Dedifferentiated amniotic fluid mesenchymal stem cell (primary cell): ENCODE measurements at regions not wholly inside any gene's neighbourhood (a gene's known extent, or its start where the extent isn't known, plus 50 kb on each side); places are given as distances from the start of the nearest gene placed in this dataset.
"Not testable (repeated sequence)": the region's sequence is repeated elsewhere in the genome, so short reads cannot be mapped to it uniquely, and the experiment has no call there.

Experiments used
- DNase-seq: peaks from one replicate; pipeline ENCODE4 v3.0.0-alpha.2; 2016; ENCODE audit errors: extremely low spot score

- DNase-seq, result no peak
These were observed 470.6 kb downstream of the PRDM9 start for GRCh38 chr5:23977997-23978396.

DNA sequence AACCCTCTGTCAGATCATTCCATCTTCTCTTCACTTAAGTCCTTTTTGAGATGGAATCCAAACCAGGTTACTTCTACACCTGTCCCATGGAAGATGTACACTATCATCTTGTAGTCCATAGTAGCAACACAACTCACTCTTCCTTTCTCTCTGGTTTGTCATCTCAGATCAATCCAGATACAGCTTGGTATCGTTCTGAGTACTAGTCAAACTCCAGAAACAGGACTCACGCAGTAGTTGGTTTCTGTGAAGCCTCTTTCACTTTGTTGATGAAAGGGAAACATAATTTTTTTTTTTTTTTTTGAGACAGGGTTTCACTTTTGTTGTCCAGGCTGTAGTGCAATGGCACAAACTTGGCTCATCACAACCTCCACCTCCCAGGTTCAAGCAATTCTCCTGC, 484.0 kb downstream of the PRDM9 start:
- no peak for DNase-seq

- DNase-seq, result no peak
These were observed 487.4 kb downstream of the PRDM9 start for GRCh38 chr5:23994581-23995370.

- DNase-seq, result no peak
These were observed 489.1 kb downstream of the PRDM9 start for GRCh38 chr5:23996525-23996924.

GRCh38 chr5:24005384-24005783, 498.0 kb downstream of the PRDM9 start:
- no peak for DNase-seq

DNA sequence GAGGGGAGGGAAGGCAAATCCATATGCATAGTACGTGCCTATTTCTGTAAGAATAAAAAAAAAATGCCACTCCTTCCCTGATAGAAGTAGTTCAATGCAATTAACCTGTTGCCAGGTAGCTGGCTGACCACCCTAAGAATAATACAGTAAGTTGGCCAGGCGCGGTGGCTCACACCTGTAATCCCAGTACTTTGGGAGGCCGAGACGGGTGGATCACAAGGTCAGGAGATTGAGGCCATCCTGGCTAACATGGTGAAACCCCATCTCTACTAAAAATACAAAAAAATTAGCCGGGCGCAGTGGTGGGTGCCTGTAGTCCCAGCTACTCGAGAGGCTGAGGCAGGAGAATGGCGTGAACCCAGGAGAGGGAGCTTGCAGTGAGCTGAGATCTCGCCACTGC, 510.3 kb downstream of the PRDM9 start:
- DNase-seq, result not testable (repeated sequence)

- DNase-seq, result no peak
These were observed 518.9 kb downstream of the PRDM9 start for GRCh38 chr5:24026288-24026687.

- no peak for DNase-seq
These were observed 535.3 kb downstream of the PRDM9 start for GRCh38 chr5:24042688-24043087.

DNA sequence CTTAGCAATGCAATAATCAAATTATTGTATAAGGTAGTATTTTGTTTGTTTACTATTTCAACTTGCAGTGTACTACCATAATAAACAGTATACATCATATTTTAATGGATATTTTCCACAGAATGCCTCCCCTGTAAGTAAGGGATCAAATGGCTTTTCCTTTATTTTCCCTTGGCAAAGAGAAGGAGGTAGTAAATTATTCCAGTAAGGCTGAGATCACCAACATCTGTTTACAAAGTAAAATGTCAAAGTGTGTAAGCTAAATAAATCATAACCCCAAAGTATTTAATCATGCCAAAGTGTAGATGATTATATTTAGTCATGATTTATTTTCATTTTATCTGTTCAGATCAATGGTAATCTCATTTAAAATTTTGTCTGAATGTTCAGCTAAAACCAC, 537.6 kb downstream of the PRDM9 start:
- no peak for DNase-seq

DNA sequence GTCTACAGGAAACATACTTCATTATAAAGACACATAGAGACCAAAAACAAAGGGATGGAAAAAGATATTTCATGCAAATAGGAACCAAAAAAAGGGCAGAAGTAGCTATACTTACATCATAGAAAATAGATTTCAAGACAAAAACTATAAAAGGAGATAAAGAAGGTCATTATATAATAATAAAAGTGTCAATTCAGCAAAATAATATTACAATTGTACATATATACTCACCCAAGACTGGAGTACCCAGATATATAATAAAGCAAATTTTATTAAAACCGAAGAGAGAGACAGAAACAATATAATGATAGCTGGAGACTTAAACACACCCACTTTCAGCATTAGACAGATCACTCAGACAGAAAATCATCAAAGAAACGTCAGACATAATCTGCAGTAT, 546.3 kb downstream of the PRDM9 start:
- DNase-seq, result no peak

DNA sequence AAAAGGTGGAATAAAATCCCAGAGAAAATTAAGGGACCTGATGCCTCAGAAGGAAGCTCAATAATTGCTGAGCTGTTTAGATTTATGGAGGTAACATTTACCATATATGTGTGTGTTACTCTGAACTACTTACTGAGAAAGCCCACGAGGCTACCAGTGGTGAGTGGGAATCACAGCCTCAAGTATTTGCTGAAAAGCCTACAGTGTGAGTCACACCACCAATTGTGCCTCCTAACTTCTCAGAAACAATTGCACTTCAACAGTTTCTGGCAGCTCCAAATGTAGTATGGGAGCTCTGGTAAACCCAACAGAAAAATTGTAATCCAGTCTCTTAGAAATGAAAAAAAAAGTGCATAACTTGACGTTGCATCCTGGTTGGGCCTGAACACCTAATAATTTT, 551.6 kb downstream of the PRDM9 start:
- DNase-seq, result no peak

DNA sequence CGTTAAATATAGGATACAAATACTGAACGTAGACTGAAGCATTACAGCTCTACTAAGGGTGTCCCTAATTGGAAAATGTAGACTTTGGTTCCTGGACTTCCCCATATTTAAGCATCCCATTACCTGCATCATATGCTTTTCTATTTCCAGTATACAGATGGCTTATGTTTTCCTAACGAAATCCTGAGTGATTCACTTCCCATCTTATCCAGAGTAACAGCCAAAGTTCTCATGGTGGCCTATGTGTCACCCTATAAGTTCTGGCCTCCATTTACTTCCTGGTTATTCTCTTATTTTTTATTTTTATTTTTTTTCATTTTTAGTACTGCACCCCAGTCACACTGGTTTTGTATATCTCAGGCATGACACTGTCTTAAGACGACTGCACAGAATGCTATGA, 552.3 kb downstream of the PRDM9 start:
- no peak for DNase-seq

GRCh38 chr5:24065779-24066178, 558.4 kb downstream of the PRDM9 start:
- DNase-seq, result no peak

DNA sequence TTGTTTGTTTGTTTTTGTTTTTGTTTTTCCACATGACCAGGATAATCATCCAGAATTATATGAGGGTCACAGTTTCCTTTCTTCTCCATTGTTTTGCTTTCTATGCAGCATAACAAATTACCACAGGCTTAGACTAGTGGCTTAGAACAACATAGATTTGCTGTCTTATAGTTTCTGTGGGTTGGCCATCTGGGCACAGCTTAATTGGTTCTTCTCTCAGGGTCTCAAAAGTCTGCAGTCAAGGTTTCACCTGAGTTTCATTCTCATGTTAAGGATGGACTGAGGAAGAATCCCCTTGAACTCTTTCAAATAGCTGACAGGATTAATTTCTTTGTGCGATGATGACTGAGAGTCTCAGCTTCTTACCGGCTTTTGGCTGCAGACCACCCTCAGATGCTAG, 559.8 kb downstream of the PRDM9 start:
- no peak for DNase-seq

DNA sequence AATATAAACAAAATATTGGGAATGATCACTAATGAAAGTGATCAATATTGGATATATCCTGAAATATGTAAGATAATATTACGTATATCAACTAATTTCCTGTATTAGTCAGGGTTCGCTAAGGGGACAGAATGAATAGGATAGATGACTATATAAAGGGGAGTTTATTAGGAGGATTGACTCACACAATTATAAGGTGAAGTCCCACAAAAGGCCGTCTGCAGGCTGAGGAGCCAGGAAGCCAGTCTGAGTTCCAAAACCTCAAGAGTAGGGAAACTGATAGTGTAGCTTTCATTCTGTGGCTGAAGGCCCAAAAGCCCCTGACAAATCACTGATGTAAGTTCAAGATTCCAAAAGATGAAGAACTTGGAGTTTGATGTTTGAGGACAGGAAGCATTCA, 561.1 kb downstream of the PRDM9 start:
- DNase-seq, result no peak

DNA sequence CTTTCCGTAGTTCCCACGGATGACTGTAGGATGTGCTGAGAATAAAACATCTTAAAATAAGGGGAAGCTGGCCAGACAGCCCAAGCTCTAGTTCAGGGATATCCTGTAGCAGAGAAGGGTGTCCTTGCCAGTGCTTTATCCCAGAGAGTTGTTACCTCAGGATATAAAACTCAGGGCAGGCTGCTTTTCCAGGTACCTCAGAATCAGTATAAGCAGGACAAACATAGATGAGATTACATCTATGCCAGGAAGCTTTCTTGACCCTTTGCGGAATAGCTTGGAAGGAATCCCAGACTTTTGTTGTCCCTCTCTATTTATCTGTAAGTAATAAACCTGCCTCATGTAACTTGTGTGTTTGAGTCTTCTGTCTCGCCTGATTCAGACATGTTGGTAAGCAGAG, 565.7 kb downstream of the PRDM9 start:
- DNase-seq, result no peak

DNA sequence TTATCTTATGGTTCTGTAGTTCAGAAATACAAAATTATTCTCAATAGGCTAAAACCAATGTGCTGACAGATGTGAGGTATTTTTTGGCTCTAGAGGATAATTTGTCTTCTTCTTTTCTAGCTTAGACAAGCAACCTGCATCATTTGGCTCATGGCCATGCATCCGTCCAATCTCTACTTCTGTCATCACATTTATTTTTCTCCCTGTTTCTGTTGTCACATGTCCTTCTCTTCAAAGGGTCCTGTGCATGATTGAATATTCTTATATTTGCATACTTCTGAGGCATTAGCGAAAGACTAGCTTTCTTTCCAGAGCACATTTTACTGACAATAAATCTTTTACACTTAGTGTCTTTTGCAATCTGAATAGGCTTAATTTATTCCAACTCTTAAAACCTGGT, 564.7 kb downstream of the CDH10 start:
- DNase-seq, result no peak

DNA sequence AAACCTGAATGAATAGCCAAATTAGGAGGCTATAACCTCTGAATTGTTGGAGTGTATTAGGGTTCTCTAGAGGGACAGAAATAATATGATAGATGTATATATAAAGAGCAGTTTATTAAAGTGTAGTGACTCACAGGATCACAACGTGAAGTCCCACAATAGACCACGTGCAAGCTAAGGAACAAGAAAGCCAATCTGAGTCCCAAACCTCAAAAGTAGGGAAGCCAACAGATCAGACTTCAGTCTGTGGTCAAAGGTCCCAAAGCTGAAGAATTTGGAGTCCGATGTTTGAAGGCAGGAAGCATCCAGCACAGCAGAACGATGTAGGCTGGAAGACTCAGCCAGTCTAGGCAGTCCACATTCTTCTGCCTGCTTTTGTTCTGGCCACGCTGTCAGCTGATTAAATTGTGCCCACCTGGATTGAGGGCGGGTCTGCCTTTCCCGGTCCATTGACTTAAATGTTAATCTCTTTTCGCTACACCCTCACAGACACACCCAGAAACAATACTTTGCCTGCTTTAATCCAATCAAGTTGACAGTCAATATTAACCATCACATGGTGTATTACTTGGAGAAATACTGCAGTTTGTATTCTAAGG, 550.6 kb downstream of the CDH10 start:
- no peak for DNase-seq

DNA sequence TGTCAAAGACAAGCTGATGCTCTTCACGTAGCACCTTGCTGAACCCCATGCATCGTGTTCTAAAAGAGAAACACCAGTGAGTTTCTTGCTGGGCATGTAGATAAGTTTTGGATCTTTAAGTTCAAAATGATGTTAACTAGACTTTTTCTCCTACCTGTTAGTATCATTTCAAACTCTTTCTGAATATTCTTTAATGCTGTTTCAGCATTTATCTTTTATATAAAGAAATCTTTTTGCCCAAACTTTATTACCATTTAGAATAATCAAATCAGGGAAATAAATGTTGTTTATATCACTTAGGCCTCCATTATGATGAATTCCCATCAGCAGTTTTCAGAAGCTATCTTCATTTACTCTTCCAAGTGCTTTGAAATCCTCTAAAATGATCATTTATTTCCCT, 542.8 kb downstream of the CDH10 start:
- no peak for DNase-seq

DNA sequence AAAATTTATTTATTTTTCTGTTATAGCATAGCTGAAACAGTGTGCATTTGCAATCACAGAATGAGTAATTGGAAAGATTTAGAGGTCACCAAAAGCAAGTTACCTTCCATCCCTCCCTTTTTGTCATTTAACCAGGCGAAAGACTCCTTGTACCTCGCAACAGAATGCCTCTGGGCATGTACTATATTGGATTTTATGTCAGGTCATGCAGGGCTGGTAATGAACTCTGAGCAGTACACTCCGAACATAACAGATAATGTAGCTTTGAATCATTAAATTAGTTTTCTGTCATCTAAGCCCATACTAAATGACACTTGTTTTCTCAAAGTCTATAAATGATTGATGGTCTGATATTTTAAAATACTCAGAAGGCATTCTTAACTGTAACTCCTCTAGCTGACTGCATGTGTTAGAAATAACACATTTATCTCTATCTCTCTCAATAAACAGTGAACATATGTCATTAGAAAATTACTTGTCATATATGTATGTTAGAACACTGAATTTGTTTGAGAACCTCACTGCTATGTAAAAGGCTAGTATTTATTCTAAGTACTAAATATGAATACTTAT, 541.2 kb downstream of the CDH10 start:
- DNase-seq, result no peak

DNA sequence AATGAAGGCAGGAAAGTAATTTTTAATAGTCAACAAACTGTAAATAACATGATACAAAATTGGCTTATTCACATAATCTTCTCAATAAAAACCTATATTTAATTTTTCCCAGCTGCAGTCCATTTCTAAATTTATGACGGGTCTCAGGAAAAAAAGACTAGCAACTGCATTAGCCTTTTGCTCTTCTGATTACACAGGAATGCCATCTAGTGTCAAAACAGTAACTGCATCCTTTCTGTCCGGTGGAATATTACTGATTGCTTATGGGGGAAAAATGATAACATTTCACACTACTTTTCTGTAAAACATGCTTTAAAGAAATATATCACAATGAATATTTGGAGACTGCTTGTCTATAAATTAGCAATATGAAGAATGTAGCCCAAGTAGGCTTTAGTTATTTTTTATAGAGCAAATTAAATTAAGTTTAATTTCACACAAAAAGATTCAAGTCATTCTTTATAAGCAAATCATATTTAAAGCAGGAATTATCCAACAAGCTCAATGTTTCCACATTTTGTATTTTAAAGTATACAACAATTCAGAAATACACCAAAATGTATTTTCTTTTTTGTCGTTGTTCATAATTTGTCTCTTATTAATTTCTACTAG, 534.7 kb downstream of the CDH10 start:
- DNase-seq, result no peak

DNA sequence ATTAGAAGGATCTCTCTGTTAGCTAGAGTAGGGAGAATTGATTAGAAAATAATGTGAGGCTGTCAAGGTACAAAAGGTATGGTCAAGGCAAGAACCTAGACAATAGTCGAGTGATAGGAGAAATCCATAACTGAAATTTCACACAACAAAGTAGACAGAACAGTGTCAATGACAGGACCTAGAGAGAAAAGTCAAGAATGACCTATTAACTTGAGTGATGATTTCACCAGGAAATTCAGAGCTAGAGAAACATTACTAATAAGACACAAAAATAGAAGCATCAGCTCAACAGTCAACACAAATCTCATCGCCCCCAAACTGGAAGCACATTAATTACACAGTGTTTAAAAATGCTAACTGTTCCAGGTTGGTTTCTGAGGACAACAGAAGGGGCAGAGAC, 532.4 kb downstream of the CDH10 start:
- DNase-seq, result no peak

DNA sequence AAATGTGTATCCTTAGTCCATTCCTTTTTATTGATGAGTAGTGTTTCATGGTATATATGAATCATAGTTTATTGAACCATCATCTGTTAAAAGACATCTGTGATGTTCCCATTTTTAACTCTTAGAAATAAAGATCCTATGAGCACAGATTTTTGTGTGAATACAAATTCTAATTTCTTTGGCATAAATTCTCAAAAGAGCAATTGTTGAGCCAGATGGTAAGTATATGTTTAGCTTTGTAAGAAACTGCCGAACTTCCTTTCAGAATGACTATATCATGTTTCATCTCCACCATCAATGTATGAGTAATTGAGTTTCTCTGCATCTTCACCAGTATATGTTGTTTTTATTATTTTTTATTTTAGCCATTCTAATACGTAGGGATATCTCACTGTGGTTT, 526.4 kb downstream of the CDH10 start:
- DNase-seq, result no peak
